LNCAP (cell line): ENCODE measurements at regions not wholly inside any gene's neighbourhood (a gene's known extent, or its start where the extent isn't known, plus 50 kb on each side); places are given as distances from the start of the nearest gene placed in this dataset.

Source experiments
- CTCF ChIP-seq: fragments of 450-650 bp; IDR thresholded peaks from 2 replicates; pipeline ENCODE4 v1.5.1; 2017; ENCODE audit warnings: mild to moderate bottlenecking

- no peak for TF ChIP-seq CTCF
Observed at GRCh38 chr13:67935626-67936025, 705.5 kb upstream of the PCDH9 start.

- no peak for TF ChIP-seq CTCF
Observed at GRCh38 chr13:67934617-67935330, 704.6 kb upstream of the PCDH9 start.

DNA sequence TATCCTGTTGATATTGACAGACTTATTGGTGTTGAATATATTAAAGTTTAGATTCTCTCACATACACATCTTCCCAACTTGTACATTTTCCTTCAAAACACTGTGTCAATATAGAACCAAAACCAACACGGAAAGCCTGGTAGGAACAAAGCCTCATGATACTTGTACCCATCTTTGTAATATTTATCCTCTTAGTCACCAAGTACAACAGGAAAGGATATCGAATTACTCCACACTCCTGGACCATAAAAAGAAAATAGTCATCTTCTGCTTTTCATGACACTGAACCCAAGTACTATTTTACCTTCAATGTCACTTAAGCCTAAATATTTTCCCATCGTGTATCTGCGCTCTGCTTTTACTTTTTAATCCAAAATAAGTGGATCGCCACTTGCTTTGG is 702.9 kb upstream of the PCDH9 start:
- no peak for TF ChIP-seq CTCF

DNA sequence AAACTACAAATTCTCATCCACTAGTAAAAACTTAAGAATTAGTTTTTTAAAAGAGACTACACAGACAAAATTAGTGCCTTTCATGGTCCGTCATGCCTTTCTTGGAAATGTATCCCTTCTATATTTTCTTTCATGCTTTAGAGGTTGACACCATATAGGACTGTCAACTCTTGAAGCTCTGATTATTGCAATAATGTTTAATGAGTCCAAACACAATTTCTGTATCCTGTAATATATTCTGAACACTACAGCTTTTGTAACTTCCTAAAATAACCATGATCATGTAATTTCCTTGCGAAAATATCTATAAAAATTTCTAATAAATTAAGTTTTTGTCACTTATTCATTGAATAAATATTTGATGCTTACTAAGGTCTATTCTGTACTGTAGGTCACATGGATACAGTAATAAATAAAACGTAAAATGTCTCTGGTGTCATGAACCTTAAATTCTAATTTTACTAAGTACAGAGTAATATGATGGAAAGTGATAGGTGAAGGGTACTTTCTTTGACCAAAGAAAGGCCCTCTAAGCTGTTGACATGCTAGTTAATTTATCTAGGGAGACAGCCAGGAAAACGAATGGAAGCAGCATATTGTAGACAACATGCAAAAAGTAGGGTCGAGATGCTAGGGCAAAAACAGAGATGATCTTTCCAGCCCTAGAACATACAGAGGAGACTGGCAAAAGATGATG is 687.3 kb upstream of the PCDH9 start:
- no peak for TF ChIP-seq CTCF

DNA sequence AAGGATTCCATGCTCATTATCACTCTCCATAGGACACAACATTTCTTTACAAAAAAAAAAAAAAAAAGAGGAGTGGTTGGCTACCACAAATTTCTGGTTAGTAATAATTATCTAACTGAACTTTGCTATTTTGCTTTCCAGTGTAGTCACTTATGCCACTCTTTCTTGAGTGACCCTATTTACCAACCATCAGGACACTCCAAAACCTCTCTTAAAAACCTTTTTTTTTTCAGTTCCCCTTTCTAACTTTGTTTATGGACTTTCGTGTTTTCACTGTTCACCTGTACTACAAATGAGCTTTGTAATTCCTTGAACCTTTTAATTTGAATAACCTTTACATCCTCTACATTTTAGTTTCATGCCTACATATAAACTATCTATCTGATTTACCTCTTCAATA is 686.5 kb upstream of the PCDH9 start:
- TF ChIP-seq CTCF, result no peak

DNA sequence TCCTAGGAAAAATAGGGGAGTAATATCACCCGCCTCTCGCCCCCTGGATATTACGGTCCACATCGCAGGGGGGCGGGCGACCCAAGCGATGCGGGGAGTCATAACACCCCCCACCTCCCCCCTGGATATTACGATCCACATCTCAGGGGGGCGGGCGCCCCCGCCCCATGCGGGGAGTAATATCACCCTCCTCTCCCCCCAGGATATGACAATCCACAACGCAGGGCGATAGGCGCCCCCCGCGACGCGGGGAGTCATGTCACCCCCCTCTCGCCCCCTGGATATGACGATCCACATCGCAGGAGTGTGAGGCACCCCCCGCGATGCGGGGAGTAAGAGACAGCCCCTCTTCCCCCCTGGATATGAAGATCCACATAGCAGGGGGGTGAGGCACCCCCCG is 684.4 kb upstream of the PCDH9 start:
- no peak for TF ChIP-seq CTCF

DNA sequence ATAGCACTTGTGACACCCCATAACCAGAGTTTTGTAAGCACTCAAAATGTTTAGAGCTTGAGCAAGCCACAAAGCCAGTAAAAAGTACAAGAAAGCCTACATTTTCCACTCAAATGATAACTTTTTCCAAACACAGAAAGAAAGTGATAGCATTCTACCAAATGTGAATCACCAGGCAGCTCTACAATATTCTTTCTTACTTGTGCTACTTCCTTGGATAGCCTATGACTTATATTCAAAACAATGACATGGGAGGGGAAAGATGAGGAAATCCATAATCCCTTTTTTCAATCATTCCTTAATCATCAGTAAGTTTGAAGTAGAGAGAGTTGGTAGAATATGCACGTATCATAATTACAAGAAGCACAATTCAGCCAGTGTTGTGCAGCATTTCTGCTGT is 650.8 kb upstream of the PCDH9 start:
- no peak for TF ChIP-seq CTCF
